Tongue (tissue), 1 donor: ENCODE measurements at regions not wholly inside any gene's neighbourhood (a gene's known extent, or its start where the extent isn't known, plus 50 kb on each side); places are given as distances from the start of the nearest gene placed in this dataset.
"Not testable (repeated sequence)": the region's sequence is repeated elsewhere in the genome, so short reads cannot be mapped to it uniquely, and the experiment has no call there.

ENCODE experiments used
- DNase-seq: peaks from one replicate; pipeline ENCODE4 v3.0.0-alpha.2; 2015

GRCh38 chr4:103306870-103307375 lies 108.8 kb upstream of the CENPE start:
- peak; percentile 87 for DNase-seq

DNA sequence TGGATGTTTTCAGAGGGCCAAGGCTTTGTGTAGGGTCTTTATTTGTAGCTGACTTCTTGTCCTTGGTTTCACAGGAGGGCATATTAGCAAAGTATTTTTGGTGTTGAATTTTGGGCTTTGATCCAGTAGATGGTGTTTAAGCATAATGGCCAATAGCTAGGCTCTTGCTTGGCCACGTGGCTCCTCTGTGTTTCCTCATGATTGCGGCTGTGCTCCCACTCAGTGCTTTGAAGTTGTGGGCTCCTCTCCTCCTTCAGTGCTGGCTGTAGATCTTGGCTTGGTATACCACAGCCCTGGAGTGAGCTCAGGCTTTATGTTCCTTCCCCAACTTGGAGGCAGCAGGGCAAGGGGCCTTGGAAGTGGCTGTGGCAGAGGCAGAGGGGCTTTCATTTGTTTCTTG lies 107.2 kb upstream of the CENPE start:
- no peak for DNase-seq

DNA sequence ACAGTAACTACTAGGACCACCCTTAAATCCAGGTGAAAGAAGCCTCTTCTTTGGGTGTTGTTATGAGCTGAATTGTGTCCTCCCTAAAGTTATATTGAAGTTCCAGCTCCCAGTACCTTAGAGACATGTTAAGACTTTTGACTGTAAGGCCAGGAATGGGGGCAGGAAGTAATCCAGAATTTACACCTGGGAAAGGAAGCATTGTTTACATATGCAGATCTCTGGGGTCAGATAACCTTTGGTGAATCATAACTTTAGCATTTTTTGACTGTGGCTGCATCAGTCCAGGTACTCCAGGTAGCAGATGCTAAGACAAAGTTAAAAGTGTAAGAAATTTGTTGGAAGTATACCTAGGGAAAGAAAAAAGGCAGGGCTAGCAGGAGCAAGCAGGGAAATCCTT lies 104.9 kb upstream of the CENPE start:
- DNase-seq: no peak

DNA sequence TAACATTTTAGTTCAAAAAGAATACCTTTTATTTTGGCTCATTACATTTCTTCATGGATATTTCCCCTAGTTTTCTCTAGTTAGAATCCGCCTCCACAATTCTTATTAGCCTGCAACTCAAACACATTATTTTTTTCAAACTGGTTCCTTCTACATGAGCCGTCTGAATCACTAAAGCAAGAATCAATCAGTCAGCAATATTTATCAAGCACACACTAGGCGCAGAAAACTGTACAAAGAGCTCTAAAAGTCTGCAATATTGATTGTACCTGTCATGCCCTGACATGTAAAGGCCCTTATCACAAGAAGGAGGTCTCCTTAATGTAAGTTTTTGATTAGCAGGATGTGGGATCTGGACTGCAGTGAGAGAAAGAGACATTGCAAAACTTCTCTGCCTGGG lies 94.8 kb upstream of the CENPE start:
- no peak for DNase-seq

- no peak for DNase-seq
Measured at GRCh38 chr4:103292373-103292772, 94.2 kb upstream of the CENPE start.

DNA sequence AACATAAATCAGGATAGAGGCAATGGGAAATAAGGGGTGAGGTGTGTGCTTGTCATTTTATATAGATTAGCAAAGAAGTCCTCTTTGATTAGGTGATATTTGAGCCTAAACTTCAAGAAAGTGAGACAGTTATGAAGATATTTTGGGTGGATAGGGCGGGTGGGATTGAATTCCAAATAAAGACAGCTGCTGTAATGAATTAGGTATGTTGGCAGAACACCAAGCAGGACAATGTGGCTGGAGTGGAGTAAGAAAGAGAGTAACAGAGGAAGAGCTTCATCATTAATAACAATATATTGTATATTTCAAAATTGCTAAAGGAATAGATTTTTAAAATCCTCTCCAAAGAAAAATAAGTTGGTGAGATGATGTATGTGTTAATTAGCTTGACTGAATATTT lies 91.0 kb upstream of the CENPE start:
- DNase-seq: peak; percentile 64

DNA sequence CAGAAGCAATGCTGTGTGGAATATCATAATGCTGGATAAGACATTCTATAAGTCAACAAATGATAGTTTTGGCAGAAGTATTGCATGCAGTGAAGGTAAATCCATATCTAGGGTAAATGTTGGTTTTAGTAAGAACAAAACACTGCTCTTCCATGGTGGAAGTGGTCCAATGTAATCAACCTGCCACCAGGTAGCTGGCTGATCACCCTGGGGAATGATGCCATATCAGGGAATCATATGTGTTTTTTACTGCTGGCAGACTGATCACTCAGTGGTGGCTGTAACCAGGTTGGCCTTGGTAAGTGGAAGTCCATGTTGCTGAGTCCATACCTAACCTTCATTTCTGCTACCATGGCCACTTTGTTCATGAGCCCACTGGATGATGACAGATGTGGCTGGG lies 74.0 kb upstream of the CENPE start:
- DNase-seq: no peak

- no peak for DNase-seq
Measured at GRCh38 chr4:103268746-103269145, 70.6 kb upstream of the CENPE start.

GRCh38 chr4:103264905-103265304 lies 66.8 kb upstream of the CENPE start:
- DNase-seq: no peak

- DNase-seq: not testable (repeated sequence)
Measured at GRCh38 chr4:103256068-103256467, 57.9 kb upstream of the CENPE start.
